GM19035 (cell line): ENCODE measurements at regions not wholly inside any gene's neighbourhood (a gene's known extent, or its start where the extent isn't known, plus 50 kb on each side); places are given as distances from the start of the nearest gene placed in this dataset.
"Not testable (repeated sequence)": the region's sequence is repeated elsewhere in the genome, so short reads cannot be mapped to it uniquely, and the experiment has no call there.

ENCODE experiments used
- ATAC-seq: cut with Tn5 transposase; IDR thresholded peaks from one replicate; pipeline ENCODE4 v1.9.1; 2021; ENCODE audit not compliant: unreplicated experiment

DNA sequence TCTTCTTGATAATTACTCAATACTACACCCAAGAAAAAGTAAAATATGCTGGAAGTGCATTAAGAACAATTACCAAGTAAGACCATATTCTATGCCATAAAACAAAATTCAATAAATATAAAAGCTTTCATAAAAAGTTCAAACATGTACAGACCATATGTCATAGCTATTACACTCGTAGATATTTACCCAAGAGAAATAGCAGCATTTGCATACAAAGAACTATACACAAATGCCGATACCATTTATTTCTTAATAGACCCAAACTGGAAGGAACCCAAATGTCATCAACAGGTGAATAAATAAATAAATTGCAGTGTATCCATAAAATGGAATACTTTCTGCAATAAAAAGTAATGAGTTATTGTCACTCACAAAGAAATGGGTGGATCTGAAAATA, 78.3 kb upstream of the SLC16A7 start:
- ATAC-seq, result no peak

DNA sequence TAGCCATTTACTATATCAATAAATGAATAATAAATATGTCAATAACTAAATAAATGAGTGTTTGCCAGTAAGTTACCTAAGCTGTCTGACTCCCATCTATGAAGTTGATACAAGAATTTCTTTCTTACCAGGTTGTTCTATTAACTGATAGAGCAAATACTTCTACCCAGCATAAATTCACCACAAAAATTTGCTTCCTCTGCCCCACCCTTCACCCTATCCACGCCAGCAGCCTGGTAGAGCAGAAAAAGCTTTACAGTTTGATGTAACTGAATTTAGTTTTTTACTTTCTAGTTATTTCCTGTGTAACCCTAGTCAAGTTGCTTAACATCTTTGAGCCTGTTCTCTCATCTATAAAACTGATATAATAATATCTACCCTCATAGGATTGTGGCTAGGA, 94.9 kb upstream of the SLC16A7 start:
- ATAC-seq, result no peak

DNA sequence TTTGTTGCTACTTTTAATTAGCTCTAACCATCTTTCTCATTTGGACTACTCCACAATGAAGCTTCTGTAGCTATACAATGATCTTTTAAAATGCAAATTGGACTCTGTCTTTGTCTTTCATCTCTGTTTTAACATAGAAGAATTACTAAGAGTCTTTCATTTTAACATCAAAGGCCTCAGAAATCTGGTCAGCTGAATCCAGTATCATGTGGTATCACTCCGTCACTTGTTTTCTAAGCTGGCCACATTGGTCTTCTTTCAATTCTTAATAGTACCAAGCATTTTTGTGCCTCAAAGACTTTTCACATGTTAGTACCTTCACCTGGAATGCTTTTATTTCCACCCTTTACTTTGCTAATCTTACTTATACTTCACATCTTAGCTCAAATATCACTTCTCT, 95.5 kb upstream of the SLC16A7 start:
- ATAC-seq, result no peak

DNA sequence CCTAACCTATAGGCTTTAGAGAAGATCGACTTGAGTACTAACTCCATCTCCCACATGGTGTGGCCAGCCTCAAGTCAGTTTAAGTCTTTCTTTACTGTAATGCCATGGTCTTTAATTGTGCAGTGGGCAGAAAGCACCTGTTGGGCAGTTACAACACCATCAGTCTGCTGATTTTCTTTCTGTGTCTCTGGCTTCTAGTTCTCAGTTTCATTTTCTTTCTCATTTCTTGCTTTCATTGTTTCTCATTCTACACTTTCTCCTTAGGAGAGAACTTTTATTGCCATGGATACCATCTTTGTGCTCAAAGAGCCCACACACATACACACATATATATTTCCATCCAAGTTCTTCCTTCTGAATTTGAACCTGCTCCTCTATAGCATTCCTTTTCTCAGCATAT, 96.1 kb upstream of the SLC16A7 start:
- ATAC-seq, result peak; percentile 87

DNA sequence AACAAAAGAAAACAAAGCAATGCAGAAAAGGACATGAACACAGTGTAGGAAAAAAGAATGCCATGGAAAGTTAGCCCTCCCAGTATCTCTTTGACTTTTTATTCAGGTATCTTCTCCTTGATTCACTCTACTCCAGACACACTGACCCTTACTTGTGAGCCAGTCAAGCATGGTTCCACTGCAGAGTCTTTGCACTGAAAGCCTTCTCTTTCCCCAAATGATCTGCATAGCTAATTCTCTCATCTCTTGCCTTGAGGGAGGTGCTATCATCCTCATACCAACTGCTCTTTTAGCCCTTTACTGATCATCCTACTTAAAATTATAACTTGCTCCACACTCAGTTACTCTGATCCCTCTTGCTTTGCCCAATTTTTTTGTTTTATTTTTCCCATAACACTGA, 101.2 kb upstream of the SLC16A7 start:
- ATAC-seq, result no peak

DNA sequence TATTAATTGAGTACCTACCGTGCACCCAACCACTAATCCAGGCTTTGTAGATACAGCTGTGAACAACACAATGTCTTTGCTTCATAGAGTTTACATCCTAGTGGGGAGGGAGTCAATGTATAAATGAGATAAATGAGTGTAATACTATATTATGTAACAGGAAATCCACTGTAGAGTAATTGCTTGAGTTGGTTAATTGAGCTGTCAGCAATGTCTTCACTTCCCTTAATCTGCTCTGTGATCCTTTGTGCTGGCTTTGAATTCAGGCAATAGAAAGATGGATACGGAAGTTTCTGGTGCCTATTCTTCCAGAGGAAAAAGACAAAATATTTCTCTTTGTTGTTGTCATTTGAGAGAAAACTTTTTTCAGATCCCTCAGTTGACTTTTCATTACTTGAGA, 104.0 kb upstream of the SLC16A7 start:
- ATAC-seq, result no peak

DNA sequence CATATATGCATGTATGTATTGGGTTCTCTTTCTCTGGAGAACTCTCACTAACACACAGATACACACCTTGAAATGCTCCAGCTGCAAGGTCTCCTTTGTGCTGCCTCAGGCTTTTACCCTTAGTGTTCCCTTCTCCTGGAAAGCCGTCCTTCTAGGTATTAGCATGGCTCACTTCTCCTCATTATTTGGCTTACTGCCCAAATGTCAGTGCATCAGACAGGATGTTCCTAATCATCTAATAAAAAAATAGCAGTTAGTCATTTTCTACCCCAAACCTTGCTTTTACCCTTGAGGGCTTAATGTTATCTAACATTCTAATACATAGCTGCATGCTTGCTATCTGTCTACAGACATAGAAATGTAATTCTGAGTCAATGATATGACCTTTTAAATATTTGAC, 109.0 kb upstream of the SLC16A7 start:
- ATAC-seq, result no peak

DNA sequence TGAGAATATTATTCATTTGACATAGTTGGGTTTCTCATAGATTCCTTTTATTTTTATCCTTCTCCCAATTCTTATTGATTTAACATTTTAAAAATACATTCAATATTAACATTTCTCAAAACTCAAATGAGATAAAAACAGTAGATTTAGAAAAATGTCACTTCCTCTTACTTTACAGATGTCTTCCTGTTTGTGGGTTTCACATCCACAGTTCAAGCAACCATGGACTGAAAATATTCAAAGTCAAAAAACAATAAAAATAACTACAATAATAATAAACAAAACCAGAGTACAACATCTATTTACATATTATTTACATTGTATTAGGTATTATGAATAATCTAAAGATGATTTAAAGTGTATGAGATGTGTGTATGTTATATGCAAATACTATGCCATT, 111.3 kb upstream of the SLC16A7 start:
- no peak for ATAC-seq

DNA sequence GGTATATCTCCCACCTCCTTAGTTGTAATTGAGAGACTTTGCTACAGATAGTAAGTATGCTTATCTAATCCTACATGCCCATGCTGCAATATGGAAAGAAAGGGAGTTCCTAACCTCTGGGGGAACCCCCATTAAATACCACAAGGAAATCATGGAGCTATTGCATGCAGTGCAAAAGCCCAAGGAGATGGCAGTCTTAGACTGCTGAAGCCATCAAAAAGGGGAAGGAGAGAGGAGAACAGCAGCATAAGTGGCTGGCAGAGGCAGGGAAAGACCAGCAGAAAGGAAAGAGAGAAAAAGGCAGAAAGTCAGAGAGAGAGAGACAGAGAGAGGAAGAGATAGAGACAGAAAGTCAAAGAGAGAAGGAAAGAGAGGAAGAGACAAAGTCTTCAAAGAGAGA, 121.6 kb upstream of the SLC16A7 start:
- ATAC-seq, result not testable (repeated sequence)

DNA sequence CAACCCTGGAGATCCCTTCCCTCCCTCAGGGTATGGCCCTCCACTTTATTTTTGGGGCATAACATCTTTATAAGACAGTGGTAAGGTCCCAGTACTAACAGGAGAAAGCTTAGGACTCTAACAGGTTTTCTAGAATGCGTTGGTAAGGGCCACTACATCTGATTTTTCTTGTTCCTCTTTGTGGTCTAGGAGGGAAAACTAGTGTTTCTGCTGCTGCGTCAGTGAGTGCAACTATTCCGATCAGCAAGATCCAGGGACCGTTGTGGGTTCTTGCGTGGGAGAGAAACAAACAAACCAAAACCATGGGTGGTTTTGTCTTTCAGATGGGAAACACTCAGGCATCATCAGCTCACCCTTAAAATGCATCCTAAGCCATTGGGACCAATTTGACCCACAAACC, 123.6 kb upstream of the SLC16A7 start:
- ATAC-seq, result no peak

DNA sequence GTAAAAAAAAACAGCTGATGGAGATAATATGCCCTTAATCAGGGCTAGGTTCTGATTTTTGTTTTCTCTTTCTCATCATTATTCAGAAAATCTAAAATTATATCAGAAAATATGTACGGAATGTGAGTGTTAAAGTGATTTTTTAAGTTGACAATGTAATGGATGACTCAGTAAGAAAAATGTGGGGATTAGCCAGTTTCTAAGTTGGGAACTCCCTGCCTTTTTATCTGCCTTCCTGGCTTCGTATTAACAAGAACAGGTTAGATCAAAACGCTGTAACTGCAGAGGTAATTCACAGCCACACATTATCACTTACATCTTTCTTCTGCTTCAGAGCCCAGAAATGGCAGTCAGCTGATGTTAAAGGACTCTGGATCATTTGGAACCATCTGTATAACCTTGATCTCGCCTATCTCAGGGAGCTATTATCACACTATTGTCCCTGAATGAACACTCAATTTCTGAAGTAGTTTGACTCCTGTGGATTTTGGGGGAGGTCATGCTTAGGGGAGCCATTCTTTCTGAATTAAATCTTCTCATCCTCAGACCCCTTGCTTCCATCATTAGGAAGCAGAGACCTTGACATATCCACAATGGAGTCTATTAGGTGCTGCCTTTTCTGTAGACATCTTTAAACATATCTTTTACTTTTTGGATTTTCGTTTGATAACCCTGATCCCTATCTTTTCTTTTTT, 135.7 kb upstream of the SLC16A7 start:
- no peak for ATAC-seq

DNA sequence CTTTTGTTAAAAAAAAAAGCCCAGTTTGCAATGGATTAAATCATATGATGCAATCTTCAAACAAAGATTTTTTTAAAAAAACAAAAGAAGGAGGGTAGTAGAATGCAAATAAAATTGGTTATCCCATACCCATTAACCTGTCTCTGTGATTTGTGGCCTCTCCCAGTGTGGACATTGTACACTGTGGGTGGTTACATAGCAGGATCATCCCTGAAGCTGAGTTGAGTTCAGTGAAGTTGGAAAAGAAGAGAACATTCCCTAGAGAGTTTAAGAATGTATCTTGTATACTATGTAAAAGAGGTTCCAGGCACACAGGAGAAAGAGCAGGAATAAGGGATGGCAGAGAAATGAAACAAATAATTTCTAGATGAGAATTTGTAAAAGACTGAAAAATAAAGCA, 142.4 kb upstream of the SLC16A7 start:
- no peak for ATAC-seq

DNA sequence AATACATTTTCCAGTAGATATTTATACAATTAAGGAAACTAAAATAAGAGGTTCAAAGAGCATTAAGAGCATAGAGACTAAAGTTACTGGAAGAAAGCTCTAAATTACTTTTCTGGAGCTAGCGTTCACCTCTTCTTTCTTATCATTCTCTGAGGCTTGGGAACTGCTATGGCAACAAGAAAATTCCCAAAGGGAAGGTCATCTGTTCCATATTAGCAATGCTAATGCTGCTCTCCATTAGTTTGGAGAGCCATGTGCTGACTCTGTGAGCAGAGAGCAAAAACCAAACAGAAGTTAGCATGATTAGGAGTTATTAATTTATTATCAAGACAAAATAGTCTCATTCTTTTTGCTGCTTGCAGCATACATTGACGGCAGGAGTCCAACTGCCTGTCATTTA, 143.1 kb upstream of the SLC16A7 start:
- ATAC-seq, result no peak

DNA sequence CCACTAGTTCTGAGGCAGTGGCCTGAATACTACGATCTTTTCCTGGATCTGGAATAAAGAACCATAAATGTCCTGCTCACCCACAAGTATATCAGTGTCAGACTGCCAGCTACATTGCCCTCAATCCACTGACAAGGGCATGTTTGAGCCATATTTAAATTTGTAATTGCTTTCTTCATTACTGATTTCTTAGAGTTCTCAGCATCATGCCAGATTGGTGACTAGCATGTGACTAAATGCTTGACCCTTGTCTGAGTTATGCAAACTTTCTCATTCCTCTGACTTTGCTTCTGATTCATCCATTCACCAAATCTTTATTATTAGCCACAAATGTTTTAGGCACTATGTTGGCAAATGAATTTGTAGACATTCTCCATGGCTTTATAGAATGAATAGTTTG, 143.6 kb upstream of the SLC16A7 start:
- no peak for ATAC-seq

DNA sequence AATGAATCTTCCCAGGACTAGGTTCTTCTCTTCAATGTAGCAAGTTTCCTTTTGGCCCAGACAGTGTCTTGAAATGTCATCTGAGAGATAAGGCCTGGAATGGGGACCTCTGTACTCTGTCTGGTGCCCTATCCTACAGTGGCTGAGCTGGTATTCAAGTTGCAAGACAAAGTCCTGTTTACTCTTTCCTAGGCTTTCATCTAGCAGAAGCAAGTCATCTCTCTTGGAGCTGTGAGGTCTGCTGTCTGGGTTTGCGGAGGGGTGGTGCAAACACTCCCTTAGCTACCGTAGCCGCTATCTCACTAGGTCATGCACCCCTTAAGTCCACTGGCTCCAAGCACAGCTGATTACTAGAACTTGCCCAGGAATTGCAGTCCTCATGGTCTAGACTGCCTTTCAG, 149.7 kb upstream of the SLC16A7 start:
- no peak for ATAC-seq

DNA sequence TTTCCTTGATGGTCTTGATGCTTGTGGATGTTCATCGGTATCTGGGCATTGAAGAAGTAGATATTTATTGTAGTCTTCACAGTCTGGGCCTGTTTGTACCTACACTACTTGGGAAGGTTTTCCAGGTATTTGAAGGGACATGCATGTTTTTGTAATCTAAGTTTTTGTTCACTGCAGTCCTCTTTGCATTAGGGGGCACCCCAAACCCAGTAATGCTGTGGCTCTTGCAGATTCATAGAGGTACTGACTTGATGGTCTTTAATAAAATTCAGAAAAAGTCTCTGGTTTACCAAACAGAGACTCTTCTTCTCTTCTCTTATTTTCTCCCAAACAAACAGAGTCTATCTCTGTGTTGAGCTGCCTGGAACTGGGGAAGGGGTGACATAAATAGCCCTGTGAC, 150.9 kb upstream of the SLC16A7 start:
- no peak for ATAC-seq

DNA sequence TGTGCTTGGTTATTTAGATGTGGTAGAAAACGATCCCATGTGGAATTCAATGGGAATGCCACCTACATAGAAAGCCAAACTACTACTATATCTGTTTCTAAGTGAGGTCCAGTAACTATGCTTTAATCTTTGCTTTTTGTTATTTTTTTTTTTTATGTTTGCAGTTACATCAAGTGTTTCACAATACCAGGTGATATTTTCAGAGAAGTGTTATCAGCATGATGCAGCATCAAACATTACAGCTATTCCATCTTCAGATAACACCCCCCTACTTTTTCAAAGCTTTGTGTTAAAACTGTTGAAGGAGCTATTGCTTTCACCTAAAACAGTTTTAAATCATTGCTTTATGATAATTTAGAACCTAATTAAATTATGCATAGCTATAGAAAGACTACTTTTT, 163.8 kb upstream of the SLC16A7 start:
- ATAC-seq, result no peak

DNA sequence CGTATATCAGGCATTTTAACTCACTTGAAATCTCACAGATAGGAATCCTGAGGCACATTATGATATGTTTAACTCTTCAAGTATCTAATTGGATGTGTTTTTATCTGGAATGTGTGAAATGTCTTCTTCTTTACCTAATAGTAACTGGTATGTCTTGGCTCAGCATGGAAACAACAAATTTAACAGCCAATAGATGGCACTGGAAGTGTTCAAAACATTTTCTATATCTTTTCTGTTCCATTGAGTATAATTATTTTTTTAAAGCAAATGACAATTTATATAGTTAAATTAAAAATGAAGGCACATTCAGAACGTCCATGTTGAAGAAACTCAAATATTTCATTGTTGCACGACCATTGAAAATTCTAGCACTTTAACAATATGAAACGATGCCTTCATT, 164.6 kb upstream of the SLC16A7 start:
- no peak for ATAC-seq

DNA sequence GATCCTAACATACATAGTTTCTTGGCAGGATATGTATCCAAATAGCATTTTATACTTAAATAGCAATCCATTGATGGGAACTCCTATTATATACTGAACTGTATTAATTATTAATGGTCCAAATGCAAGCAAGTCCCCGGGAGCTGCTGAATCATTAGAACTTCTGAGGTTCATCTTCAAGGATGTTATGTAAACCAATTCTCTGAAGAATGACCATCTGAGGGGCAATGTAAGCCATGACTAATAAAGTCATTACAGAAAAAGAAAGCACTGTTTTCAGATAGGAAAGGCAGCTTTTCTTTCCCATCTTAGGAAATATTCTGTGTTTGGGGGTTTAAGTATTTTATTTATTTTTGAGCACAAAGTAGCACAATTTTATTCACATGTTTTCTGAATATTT, 166.1 kb upstream of the SLC16A7 start:
- ATAC-seq, result no peak

DNA sequence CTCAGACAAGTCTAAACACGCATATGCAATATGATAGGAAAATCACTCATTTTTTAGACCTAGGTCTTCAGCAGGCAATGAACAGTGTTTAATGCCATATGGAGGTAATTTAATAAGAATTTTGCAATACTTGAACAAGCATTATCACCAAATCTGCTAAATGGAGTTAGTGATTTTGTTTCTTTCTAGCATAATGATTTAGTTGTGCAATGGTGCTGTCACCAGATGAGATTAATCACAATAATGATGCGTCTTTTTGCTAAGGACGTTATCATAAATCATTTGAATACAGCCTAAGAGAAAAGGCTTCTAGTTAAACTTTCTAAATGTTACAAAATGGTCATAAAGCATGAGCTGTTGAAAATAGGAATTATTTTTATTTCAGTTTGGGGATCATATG, 170.0 kb upstream of the SLC16A7 start:
- ATAC-seq, result no peak

DNA sequence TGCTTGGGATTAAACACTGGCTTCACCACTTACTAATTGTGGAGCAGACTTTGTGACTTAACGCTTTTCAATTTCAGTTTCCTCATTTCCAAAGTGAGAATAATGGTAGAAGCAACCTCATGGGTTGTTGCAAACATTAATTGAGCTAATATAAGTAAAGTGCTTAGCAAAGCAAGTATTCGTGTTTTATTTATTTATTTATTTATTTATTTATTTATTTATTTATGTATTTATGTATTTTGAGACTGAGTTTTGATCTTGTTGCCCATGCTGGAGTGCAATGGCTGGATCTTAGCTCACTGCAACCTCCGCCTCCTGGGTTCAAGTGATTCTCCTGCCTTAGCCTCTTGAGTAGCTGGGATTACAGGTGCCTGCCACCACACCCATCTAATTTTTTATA, 171.2 kb upstream of the SLC16A7 start:
- not testable (repeated sequence) for ATAC-seq

DNA sequence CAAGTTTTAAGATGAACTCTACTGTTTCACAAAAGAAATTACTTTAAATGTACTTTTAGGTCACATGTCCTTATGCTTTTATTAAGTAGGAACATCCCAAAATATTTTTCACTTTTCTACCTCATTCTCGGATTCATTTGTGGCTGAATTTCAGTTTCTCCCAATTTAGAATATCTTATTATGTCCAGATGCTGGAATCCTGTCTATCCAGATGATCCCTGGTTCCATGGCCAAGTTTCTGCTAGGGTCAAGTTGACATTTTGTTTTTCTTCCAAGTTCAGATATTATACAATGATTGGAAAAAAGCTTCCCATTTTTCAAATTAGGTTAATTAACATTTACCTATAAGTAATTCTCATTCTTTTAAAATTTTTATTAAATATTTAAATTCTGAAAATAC, 181.8 kb upstream of the SLC16A7 start:
- ATAC-seq, result no peak

DNA sequence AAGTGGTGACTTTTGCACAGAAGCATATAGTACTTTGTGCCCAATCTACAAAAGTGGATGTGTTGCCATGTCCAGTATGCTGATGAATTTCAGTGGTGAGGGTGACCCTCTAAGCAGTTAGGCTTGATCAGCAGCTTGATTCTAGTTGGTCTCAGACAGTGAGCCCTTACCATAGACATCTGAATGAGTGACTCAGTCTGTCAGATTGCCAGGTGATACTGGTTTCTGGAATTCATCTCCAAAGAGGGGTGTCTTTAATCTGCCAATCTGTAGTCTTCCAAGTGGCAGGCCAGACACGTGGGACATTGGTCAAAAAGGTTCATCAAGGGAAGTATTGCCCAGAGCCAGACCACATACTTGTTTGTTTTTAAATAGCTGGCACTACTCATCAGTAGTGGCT, 187.4 kb upstream of the SLC16A7 start:
- no peak for ATAC-seq

DNA sequence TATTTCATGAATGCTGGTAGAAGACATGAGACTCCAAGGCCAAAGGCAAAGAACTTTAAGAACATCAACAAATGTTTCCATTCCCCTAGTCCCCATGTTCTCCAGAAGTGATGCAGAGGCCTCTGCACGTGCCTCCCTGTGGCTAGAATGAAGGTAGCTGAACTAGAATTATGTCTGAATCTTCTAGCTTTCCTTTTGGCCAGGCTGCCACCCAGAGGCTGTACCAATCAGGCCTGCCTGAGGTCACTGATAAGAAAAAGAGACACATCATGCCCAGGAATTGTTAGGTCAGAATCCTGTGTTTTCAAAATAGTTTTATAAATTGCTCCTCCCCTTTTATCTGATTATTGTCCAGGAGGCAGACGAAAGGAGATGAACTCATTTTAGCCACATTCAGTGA, 188.0 kb upstream of the SLC16A7 start:
- no peak for ATAC-seq
